HepG2 (cell line): ENCODE measurements at regions not wholly inside any gene's neighbourhood (a gene's known extent, or its start where the extent isn't known, plus 50 kb on each side); places are given as distances from the start of the nearest gene placed in this dataset.

Source experiments
- ARID5B ChIP-seq: IDR thresholded peaks from 2 replicates; pipeline ENCODE4 v1.4.0; 2020; ENCODE audit warnings: mild to moderate bottlenecking, missing genetic modification reagents
- ATF1 ChIP-seq: IDR thresholded peaks from 2 replicates; pipeline ENCODE4 v1.6.1; 2016; ENCODE audit warnings: mild to moderate bottlenecking, control low read depth
- BRCA1 ChIP-seq: sonication (generic); formaldehyde crosslinking; IDR thresholded peaks from 2 replicates; pipeline ENCODE4 v1.4.0; 2020; ENCODE audit warnings: missing genetic modification reagents
- ETV6 ChIP-seq: sonication (generic); formaldehyde crosslinking; conservative IDR thresholded peaks from 2 replicates; pipeline ENCODE4 v1.4.0; 2020; ENCODE audit warnings: missing genetic modification reagents
- FOXJ3 ChIP-seq: sonication (generic); formaldehyde crosslinking; IDR thresholded peaks from 2 replicates; pipeline ENCODE4 v1.4.0; 2020; ENCODE audit warnings: missing genetic modification reagents, mild to moderate bottlenecking, borderline replicate concordance
- GABPB1 ChIP-seq: IDR thresholded peaks from 2 replicates; pipeline ENCODE4 v1.6.1; 2016; ENCODE audit warnings: mild to moderate bottlenecking, missing genetic modification reagents, moderate library complexity, missing compliant biosample characterization
- GPN1 ChIP-seq: sonication (generic); formaldehyde crosslinking; IDR thresholded peaks from 2 replicates; pipeline ENCODE4 v1.5.1; 2020; ENCODE audit warnings: missing genetic modification reagents, borderline replicate concordance
- HMGA1 ChIP-seq: sonication (generic); formaldehyde crosslinking; conservative IDR thresholded peaks from 2 replicates; pipeline ENCODE4 v1.4.0; 2020; ENCODE audit warnings: missing genetic modification reagents
- KLF13 ChIP-seq: sonication (generic); formaldehyde crosslinking; IDR thresholded peaks from 2 replicates; pipeline ENCODE4 v1.4.0; 2020; ENCODE audit warnings: mild to moderate bottlenecking, missing genetic modification reagents
- MBNL3 ChIP-seq: fragments of 250-450 bp; sonication (Bioruptor Pico); conservative IDR thresholded peaks from 2 replicates; pipeline ENCODE4 v1.8.0; 2022; ENCODE audit warnings: mild to moderate bottlenecking, inconsistent platforms
- POGZ ChIP-seq: sonication (generic); formaldehyde crosslinking; IDR thresholded peaks from 2 replicates; pipeline ENCODE4 v1.4.0; 2020; ENCODE audit warnings: mild to moderate bottlenecking, missing genetic modification reagents
- SOX6 ChIP-seq, 2 experiments: fragments of 450-650 bp in 1 of 2; sonication (generic) in 1 of 2; formaldehyde crosslinking in 1 of 2; IDR thresholded peaks; 2 replicates each; pipeline versions ENCODE4 v1.4.0 to v1.6.1; 2017 to 2020; ENCODE audit warnings: antibody characterized with exemption in 1 of 2, mild to moderate bottlenecking in 1 of 2, missing genetic modification reagents in 1 of 2
- SP4 ChIP-seq: sonication (generic); formaldehyde crosslinking; IDR thresholded peaks from 2 replicates; pipeline ENCODE4 v1.8.1; 2023; ENCODE audit warnings: mild to moderate bottlenecking, missing genetic modification reagents
- SRF ChIP-seq: IDR thresholded peaks from 2 replicates; pipeline ENCODE4 v1.6.1; 2011; ENCODE audit warnings: mild to moderate bottlenecking, low read depth, low read length, moderate library complexity
- SRSF4 ChIP-seq: fragments of 200-400 bp; formaldehyde crosslinking; IDR thresholded peaks from one replicate; pipeline ENCODE4 v1.6.1; 2018; ENCODE audit warnings: mild to moderate bottlenecking, low read depth, low read length, moderate library complexity; ENCODE audit not compliant: poor library complexity, severe bottlenecking
- TARDBP ChIP-seq: sonication (generic); formaldehyde crosslinking; IDR thresholded peaks from 2 replicates; pipeline ENCODE4 v1.8.0; 2022; ENCODE audit warnings: mild to moderate bottlenecking, missing genetic modification reagents
- ZBTB21 ChIP-seq: sonication (generic); formaldehyde crosslinking; IDR thresholded peaks from 2 replicates; pipeline ENCODE4 v1.4.0; 2020; ENCODE audit warnings: missing genetic modification reagents
- ZBTB38 ChIP-seq: sonication (generic); formaldehyde crosslinking; IDR thresholded peaks from 2 replicates; pipeline ENCODE4 v1.5.1; 2020; ENCODE audit warnings: mild to moderate bottlenecking, missing genetic modification reagents
- ZFP36L1 ChIP-seq: sonication (generic); formaldehyde crosslinking; IDR thresholded peaks from 2 replicates; pipeline ENCODE4 v1.8.0; 2022; ENCODE audit warnings: mild to moderate bottlenecking, missing genetic modification reagents, moderate library complexity
- ZFP82 ChIP-seq: sonication (generic); formaldehyde crosslinking; IDR thresholded peaks from 2 replicates; pipeline ENCODE4 v1.5.1; 2020; ENCODE audit warnings: mild to moderate bottlenecking, missing genetic modification reagents, borderline replicate concordance
- ZNF121 ChIP-seq: sonication (generic); formaldehyde crosslinking; IDR thresholded peaks from 2 replicates; pipeline ENCODE4 v1.5.0; 2020; ENCODE audit warnings: mild to moderate bottlenecking, missing genetic modification reagents
- ZNF235 ChIP-seq: sonication (generic); formaldehyde crosslinking; IDR thresholded peaks from 2 replicates; pipeline ENCODE4 v1.8.1; 2023; ENCODE audit warnings: mild to moderate bottlenecking, missing genetic modification reagents, borderline replicate concordance
- ZNF317 ChIP-seq: sonication (generic); formaldehyde crosslinking; IDR thresholded peaks from 2 replicates; pipeline ENCODE4 v1.5.0; 2020; ENCODE audit warnings: mild to moderate bottlenecking, missing genetic modification reagents
- ZNF329 ChIP-seq: sonication (generic); formaldehyde crosslinking; IDR thresholded peaks from 2 replicates; pipeline ENCODE4 v1.9.0; 2021; ENCODE audit warnings: low read depth, mild to moderate bottlenecking, missing genetic modification reagents
- ZNF451 ChIP-seq: sonication (generic); formaldehyde crosslinking; IDR thresholded peaks from 2 replicates; pipeline ENCODE4 v1.5.0; 2020; ENCODE audit warnings: mild to moderate bottlenecking, missing genetic modification reagents
- ZNF562 ChIP-seq: sonication (generic); formaldehyde crosslinking; IDR thresholded peaks from 2 replicates; pipeline ENCODE4 v1.8.0; 2022; ENCODE audit warnings: missing genetic modification reagents, borderline replicate concordance
- ZNF564 ChIP-seq: sonication (generic); formaldehyde crosslinking; IDR thresholded peaks from 2 replicates; pipeline ENCODE4 v1.8.1; 2023; ENCODE audit warnings: mild to moderate bottlenecking, missing genetic modification reagents
- ZNF772 ChIP-seq: sonication (generic); formaldehyde crosslinking; IDR thresholded peaks from 2 replicates; pipeline ENCODE4 v1.5.0; 2020; ENCODE audit warnings: mild to moderate bottlenecking, missing genetic modification reagents
- ZNF773 ChIP-seq: sonication (generic); formaldehyde crosslinking; IDR thresholded peaks from 2 replicates; pipeline ENCODE4 v1.4.0; 2020; ENCODE audit warnings: missing genetic modification reagents, borderline replicate concordance
- ZNF879 ChIP-seq: sonication (generic); formaldehyde crosslinking; IDR thresholded peaks from 2 replicates; pipeline ENCODE4 v1.8.1; 2023; ENCODE audit warnings: missing genetic modification reagents
- ZSCAN22 ChIP-seq: sonication (generic); formaldehyde crosslinking; IDR thresholded peaks from 2 replicates; pipeline ENCODE4 v1.4.0; 2020; ENCODE audit warnings: mild to moderate bottlenecking, missing genetic modification reagents

DNA sequence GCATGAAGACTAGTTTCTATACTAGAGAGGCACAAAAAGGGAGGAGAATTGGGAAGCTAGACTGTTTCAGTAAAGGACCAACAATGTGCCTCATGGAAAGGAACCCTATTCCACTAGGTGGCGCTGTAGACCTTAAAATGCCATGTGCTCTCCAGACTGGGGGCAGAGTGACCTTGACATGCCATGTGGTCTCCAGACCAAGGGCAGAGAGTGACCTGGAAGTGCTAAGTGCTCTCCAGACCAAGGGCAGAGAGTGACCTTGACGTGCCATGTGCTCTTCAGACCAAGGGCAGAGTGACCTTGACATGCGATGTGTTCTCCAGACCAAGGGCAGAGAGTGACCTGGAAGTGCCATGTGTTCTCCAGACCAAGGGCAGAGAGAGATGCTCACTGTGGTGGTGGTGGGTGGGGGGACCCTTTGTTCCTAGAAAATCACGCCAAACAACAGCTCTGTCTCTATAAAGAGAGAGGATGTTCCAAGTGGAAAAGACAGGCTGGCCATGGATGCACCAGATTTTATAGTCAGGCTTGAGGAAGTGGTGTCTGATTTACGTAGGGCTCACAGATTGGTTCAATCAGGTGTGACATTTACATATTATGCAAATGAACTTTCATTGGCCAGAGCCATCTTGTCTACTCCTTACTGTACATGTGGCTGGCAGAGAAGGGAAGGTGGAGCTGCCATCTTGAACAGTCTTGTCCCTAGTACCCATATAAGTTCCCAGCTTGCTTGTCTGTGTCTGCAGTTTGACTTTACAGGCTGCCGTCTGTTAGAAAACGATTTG, 344.0 kb upstream of the DDX18 start (continued):
- TF ChIP-seq ARID5B = peak; percentile 41; the same call in 1 of the 2 replicates
- peak; percentile 44; the same call in 1 of the 2 replicates for TF ChIP-seq TARDBP (CRISPR knock-in tag)
- no peak for TF ChIP-seq ZNF564
- no peak for TF ChIP-seq ZBTB38 (CRISPR knock-in tag)
- TF ChIP-seq ZNF451 = no peak
- TF ChIP-seq SRF = no peak
- no peak for TF ChIP-seq SP4 (CRISPR knock-in tag)
- TF ChIP-seq BRCA1 = no peak
- no peak for TF ChIP-seq GPN1
- no peak for TF ChIP-seq ZNF772
- no peak for TF ChIP-seq ZFP82 (CRISPR knock-in tag)
- TF ChIP-seq KLF13 = no peak
- TF ChIP-seq ZNF235 (CRISPR knock-in tag) = no peak
- no peak for TF ChIP-seq ETV6 (CRISPR knock-in tag)
- TF ChIP-seq SOX6 (IDR thresholded peaks at IDR 0.05) = no peak
- 0 out of 2 replicates have a peak, but pooled peaks have one; percentile 12 for TF ChIP-seq SOX6 (CRISPR knock-in tag; IDR thresholded peaks at IDR 0.05)
- 0 out of 2 replicates have a peak, but pooled peaks have one; percentile 25 for TF ChIP-seq POGZ (CRISPR knock-in tag)
- no peak for TF ChIP-seq MBNL3
- TF ChIP-seq FOXJ3 (CRISPR knock-in tag) = no peak
- no peak for TF ChIP-seq ZNF121 (CRISPR knock-in tag)
- TF ChIP-seq ZNF773 (CRISPR knock-in tag) = no peak
- peak; percentile 68 for TF ChIP-seq GABPB1
- no peak for TF ChIP-seq HMGA1 (CRISPR knock-in tag)
- no peak for TF ChIP-seq ZBTB21 (CRISPR knock-in tag)
- no peak for TF ChIP-seq ATF1
- TF ChIP-seq ZFP36L1 (CRISPR knock-in tag) = no peak
- no peak for TF ChIP-seq ZSCAN22 (CRISPR knock-in tag)
- no peak for TF ChIP-seq ZNF329 (CRISPR knock-in tag)
- no peak for TF ChIP-seq SRSF4
- no peak for TF ChIP-seq ZNF879 (CRISPR knock-in tag)
- no peak for TF ChIP-seq ZNF562 (CRISPR knock-in tag)
- no peak for TF ChIP-seq ZNF317 (CRISPR knock-in tag)
